RWPE1 (cell line): ENCODE measurements at regions not wholly inside any gene's neighbourhood (a gene's known extent, or its start where the extent isn't known, plus 50 kb on each side); places are given as distances from the start of the nearest gene placed in this dataset.

Experiments used
- CTCF ChIA-PET: fragments of 350-600 bp; sonication (Branson Sonifier 250); formaldehyde crosslinking; extraction: SDS; loops from one replicate; lab custom pipeline; 2021; lab: Yijun Ruan, JAX
- POLR2A ChIA-PET: fragments of 400-600 bp; formaldehyde crosslinking; extraction: SDS; loops from one replicate; lab custom pipeline; 2020; ENCODE audit warnings: antibody characterized with exemption; ENCODE audit not compliant: low non-redundant PET; lab: Yijun Ruan, JAX
- DNase-seq: peaks from one replicate; pipeline ENCODE4 v3.0.0; 2012; ENCODE audit warnings: low spot score
- H3K27ac ChIP-seq: fragments of 450-650 bp; 2 replicates; pipeline ENCODE4 v1.5.1; 2017
- TF ChIP-seq, protein P1 (sequence below): fragments of 450-650 bp; conservative IDR thresholded peaks from 2 replicates; pipeline ENCODE4 v1.5.1; 2017; ENCODE audit warnings: low read depth, mild to moderate bottlenecking

DNA sequence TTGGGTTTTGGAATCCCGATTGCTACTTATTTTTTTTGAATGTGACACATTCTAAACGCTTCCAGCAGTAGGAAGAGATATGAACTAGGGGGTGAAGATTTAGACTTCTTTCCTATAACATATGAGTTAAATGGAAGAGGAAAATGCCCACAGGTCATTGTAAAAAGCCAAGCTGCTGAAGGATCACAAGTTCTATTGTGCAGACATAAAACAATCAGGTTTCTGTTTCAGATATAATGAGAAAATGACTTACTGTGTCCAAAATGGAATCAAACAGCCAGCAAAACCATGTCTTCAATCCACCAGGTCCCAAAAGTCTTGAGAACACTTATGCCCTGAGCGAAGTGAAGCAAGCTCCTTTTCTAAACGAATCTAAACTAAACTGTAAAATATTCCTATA lies 157.0 kb upstream of the SOX9 start:
- ChIA-PET POLR2A (no interaction called here), CTCF (interaction anchor here (0.8 kb wide), 2 partner anchors 120 to 519 kb away, joined by 5 read pairs; no protein-coding TSS in a partner anchor)
- H3K27ac ChIP-seq: no peak overlapping the region
- TF ChIP-seq, protein P1, sequence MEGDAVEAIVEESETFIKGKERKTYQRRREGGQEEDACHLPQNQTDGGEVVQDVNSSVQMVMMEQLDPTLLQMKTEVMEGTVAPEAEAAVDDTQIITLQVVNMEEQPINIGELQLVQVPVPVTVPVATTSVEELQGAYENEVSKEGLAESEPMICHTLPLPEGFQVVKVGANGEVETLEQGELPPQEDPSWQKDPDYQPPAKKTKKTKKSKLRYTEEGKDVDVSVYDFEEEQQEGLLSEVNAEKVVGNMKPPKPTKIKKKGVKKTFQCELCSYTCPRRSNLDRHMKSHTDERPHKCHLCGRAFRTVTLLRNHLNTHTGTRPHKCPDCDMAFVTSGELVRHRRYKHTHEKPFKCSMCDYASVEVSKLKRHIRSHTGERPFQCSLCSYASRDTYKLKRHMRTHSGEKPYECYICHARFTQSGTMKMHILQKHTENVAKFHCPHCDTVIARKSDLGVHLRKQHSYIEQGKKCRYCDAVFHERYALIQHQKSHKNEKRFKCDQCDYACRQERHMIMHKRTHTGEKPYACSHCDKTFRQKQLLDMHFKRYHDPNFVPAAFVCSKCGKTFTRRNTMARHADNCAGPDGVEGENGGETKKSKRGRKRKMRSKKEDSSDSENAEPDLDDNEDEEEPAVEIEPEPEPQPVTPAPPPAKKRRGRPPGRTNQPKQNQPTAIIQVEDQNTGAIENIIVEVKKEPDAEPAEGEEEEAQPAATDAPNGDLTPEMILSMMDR: no peak
- DNase-seq: no peak

DNA sequence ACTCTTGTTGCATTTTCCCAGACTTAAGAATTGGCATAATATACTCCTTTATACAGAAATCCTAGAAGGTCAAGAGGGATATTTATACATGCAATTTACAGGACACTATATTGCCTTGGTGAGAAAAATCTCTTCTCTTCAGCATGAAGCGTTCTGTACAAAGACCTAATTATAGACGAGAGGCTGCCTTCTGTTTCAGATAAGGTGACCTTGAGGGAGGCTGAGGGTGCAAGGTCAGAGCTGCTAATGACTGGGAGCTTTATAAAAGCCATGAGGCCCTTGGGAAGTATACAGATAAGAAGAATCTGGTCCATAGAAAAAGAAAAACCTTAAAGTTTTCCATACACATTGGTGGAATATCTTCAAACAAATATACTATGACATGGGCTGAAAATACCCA lies 156.3 kb upstream of the SOX9 start:
- TF ChIP-seq, protein P1: no peak
- ChIA-PET POLR2A (no interaction called here), CTCF (interaction anchor here (0.7 to 0.8 kb wide), 3 partner anchors 119 to 1155 kb away, joined by 3 to 5 read pairs (median 5); no protein-coding TSS in a partner anchor)
- no peak overlapping the region for H3K27ac ChIP-seq
- no peak for DNase-seq

DNA sequence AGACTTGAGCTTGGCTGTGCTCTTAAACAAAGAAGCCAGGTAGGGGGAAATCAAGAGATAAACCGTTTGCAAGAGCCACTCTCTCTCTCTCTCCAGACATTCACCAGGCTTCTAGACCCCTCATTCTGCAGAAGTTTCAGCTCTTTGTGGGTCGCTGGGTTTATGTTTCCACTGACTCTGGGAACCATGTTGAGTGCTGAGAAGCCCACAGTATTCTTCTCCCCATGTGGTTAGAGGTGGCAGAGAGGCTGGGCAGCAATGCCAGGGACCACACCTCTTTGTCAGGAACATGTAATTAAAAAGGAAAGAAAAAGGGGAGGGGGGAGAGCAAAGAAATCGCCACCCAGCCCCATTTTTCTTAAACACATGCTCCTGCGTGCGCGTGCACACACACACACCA lies 154.8 kb upstream of the SOX9 start:
- CTCF ChIA-PET: no interaction called here
- TF ChIP-seq, protein P1: no peak

DNA sequence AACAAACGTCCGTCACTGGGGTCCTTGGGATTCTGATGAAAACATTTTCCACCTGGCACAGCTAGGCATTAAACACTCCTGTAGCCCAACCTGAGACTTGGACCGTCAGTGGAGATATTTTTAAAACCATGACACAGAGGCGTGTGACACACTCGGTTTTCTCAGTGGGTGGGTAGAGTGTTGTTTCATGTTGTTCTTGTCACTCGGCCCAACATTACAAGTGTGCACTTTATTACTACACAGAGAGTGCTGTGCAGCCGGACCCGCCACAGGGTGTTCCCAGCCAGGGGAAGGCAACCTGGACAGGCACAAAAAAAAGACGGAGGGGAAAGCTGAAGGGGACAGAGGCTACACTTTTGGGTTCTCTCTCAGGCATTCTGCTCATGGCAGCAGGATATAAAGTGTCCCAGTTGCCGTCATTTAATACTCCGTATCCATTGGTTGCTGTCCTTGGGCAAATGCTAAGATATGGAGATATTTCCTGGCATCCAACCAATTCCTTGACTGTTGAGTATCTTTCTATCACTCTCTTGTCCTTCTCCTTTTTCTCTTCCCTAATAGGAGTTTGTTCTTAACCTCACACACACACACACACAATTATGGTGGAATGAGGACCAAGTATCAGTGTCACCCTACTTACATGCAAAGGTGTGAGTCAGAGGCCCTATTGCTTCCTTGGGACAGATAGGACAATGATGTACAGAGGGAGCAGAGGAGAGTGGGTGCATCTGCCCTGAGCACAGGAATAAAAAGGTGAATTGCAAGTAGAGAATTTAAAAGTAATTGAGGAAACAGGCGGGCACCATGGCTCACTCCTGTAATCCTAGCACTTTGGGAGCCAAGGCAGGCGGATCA lies 154.1 kb upstream of the SOX9 start:
- ChIA-PET CTCF (interaction anchor here (0.7 kb wide), 1 partner anchor 1420 kb away, joined by 3 read pairs; no protein-coding TSS in a partner anchor), POLR2A (no interaction called here)
- DNase-seq: no peak
- TF ChIP-seq, protein P1: no peak
- H3K27ac ChIP-seq: no peak overlapping the region

More for the DNA sequence above, 154.8 kb upstream of the SOX9 start:
- POLR2A ChIA-PET: no interaction called here
- H3K27ac ChIP-seq: no peak overlapping the region
- no peak for DNase-seq

DNA sequence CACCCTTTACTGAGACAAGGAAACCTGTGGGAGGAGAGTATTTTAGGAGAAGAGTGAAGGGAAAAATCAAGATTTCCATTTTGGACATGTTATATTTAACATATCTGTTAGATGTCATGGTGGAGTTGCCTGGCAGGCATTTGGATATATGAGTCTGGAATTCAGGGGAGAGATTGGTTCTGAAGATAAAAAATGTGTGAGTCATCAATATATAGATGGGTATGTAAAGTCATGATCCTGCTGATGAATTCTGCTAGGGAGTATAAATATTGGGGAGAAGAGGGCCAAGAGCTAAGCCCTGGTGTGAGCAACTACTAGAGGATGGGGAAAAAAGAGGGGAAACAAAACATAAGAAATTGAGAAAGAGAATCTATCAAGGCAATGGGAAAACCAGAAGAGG lies 151.3 kb upstream of the SOX9 start:
- ChIA-PET CTCF (no interaction called here), POLR2A (no interaction called here)
- TF ChIP-seq, protein P1: no peak
- no peak for DNase-seq
- no peak overlapping the region for H3K27ac ChIP-seq

DNA sequence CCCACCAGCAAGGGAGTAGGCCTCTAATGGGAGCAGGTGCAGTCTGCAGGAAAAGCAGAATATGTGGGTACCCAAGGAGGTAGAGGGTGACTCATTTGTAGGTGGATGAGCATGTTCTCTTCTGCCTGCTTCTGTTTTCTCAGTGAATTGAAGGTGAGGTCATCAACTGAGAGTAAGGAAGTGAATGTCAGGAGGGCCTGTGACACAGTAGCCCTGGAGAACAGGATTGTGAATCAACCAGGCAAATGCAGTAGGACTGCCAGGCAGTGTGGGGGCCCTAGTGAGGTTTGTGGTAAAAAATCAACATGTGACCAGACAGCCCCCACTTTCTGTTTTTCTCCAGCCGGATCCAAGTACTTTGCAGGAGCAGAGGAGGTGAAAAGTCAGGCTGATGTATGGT lies 150.5 kb upstream of the SOX9 start:
- ChIA-PET POLR2A (no interaction called here), CTCF (no interaction called here)
- TF ChIP-seq, protein P1: no peak

More for the DNA sequence above, 150.5 kb upstream of the SOX9 start:
- no peak overlapping the region for H3K27ac ChIP-seq
- peak; percentile 68 for DNase-seq
